ENCODE measurements at regions not wholly inside any gene's neighbourhood (a gene's known extent, or its start where the extent isn't known, plus 50 kb on each side); places are given as distances from the start of the nearest gene placed in this dataset.

GRCh38 chr9:108677776-108678175 is 178.0 kb downstream of the ACTL7B start:
- TF ChIP-seq CTCF (IDR thresholded peaks at IDR 0.05) (no peak), POLR2A (IDR thresholded peaks at IDR 0.05) (no peak)

All from adrenal gland (tissue), 5 donors.